ENCODE measurements at regions not wholly inside any gene's neighbourhood (a gene's known extent, or its start where the extent isn't known, plus 50 kb on each side); places are given as distances from the start of the nearest gene placed in this dataset.

DNA sequence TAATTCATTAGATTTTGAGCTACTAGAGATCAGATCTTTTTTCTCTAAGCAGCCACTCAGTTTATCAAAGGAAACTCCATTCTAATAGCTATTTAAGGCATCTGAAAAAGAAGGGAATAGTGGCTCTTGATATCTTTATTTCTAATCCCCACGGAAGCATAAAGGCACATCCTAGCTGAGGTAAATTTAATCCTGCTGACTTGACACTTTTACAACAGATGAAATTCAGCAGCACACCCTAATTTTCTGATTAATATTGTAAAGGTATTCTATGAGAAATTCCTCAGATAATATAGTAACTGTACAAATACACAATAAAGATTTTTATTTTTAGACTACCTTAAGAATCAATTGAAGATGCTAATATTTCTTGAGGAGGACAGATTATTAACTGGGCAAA lies 916.4 kb downstream of the TMTC2 start:
- H3K4me3 ChIP-seq (ENCODE audit: low read length) = no peak overlapping the region
- TF ChIP-seq EZH2phosphoT487 (IDR thresholded peaks at IDR 0.05; ENCODE audit: low read depth) (no peak), CTCF (IDR thresholded peaks at IDR 0.05; ENCODE audit: low read depth, low read length) (no peak)
- H3K36me3 ChIP-seq (replicated peaks; ENCODE audit: low read depth, low read length) = no peaks in the 10 kb centered on the region
- H3K9me3 ChIP-seq (ENCODE audit: insufficient read depth, low read length) = no peaks in the 10 kb centered on the region
- no peak overlapping the region for H3K9ac ChIP-seq (ENCODE audit: low read length)
- H4K20me1 ChIP-seq (ENCODE audit: insufficient read depth, low read length) = no peaks in the 10 kb centered on the region
- H3K27me3 ChIP-seq (ENCODE audit: low read depth, low read length) = no peaks in the 10 kb centered on the region
- H3K27ac ChIP-seq (ENCODE audit: low read length) = no peak overlapping the region
- H2AFZ ChIP-seq (ENCODE audit: low read depth, low read length) = no peak overlapping the region
- no peak overlapping the region for H3K4me2 ChIP-seq (ENCODE audit: low read length)
- H3K79me2 ChIP-seq (ENCODE audit: low read length) = no peaks in the 10 kb centered on the region
- H3K4me1 ChIP-seq (ENCODE audit: low read length) = no peaks in the 10 kb centered on the region

GRCh38 chr12:83575326-83575725 lies 888.6 kb downstream of the TMTC2 start:
- TF ChIP-seq CTCF (IDR thresholded peaks at IDR 0.05; ENCODE audit: low read depth, low read length) = no peak
- TF ChIP-seq EZH2phosphoT487 (IDR thresholded peaks at IDR 0.05; ENCODE audit: low read depth) = no peak
- no peak overlapping the region for H3K9ac ChIP-seq (ENCODE audit: low read length)

GRCh38 chr12:83574142-83574541 lies 887.4 kb downstream of the TMTC2 start:
- Histone ChIP-seq H2AFZ (ENCODE audit: low read depth, low read length) (no peak overlapping the region), H3K27ac (ENCODE audit: low read length) (no peak overlapping the region), H4K20me1 (ENCODE audit: insufficient read depth, low read length) (no peaks in the 10 kb centered on the region), H3K4me3 (ENCODE audit: low read length) (no peak overlapping the region), H3K4me1 (ENCODE audit: low read length) (no peaks in the 10 kb centered on the region), H3K27me3 (ENCODE audit: low read depth, low read length) (no peaks in the 10 kb centered on the region), H3K36me3 (replicated peaks; ENCODE audit: low read depth, low read length) (no peaks in the 10 kb centered on the region), H3K4me2 (ENCODE audit: low read length) (no peak overlapping the region), H3K9me3 (ENCODE audit: insufficient read depth, low read length) (no peaks in the 10 kb centered on the region; the same call in 1 of the 2 replicates), H3K9ac (ENCODE audit: low read length) (no peak overlapping the region), H3K79me2 (ENCODE audit: low read length) (no peaks in the 10 kb centered on the region)
- no peak for TF ChIP-seq CTCF (IDR thresholded peaks at IDR 0.05; ENCODE audit: low read depth, low read length)
- TF ChIP-seq EZH2phosphoT487 (IDR thresholded peaks at IDR 0.05; ENCODE audit: low read depth) = no peak

More at GRCh38 chr12:83575326-83575725, 888.6 kb downstream of the TMTC2 start:
- Histone ChIP-seq H3K79me2 (ENCODE audit: low read length) (no peaks in the 10 kb centered on the region), H3K4me2 (ENCODE audit: low read length) (no peak overlapping the region), H3K4me3 (ENCODE audit: low read length) (no peak overlapping the region), H3K4me1 (ENCODE audit: low read length) (no peaks in the 10 kb centered on the region), H4K20me1 (ENCODE audit: insufficient read depth, low read length) (no peaks in the 10 kb centered on the region), H2AFZ (ENCODE audit: low read depth, low read length) (no peak overlapping the region), H3K27ac (ENCODE audit: low read length) (no peak overlapping the region), H3K36me3 (replicated peaks; ENCODE audit: low read depth, low read length) (no peaks in the 10 kb centered on the region), H3K27me3 (ENCODE audit: low read depth, low read length) (no peaks in the 10 kb centered on the region), H3K9me3 (ENCODE audit: insufficient read depth, low read length) (no peaks in the 10 kb centered on the region)

GRCh38 chr12:83573671-83574070 lies 887.0 kb downstream of the TMTC2 start:
- H3K4me1 ChIP-seq (ENCODE audit: low read length) = no peaks in the 10 kb centered on the region
- no peaks in the 10 kb centered on the region for H3K79me2 ChIP-seq (ENCODE audit: low read length)
- H3K27me3 ChIP-seq (ENCODE audit: low read depth, low read length) = no peaks in the 10 kb centered on the region
- no peaks in the 10 kb centered on the region for H4K20me1 ChIP-seq (ENCODE audit: insufficient read depth, low read length)
- H3K4me2 ChIP-seq (ENCODE audit: low read length) = no peak overlapping the region
- no peaks in the 10 kb centered on the region; the same call in 1 of the 2 replicates for H3K9me3 ChIP-seq (ENCODE audit: insufficient read depth, low read length)
- no peak overlapping the region for H3K27ac ChIP-seq (ENCODE audit: low read length)
- no peak for TF ChIP-seq EZH2phosphoT487 (IDR thresholded peaks at IDR 0.05; ENCODE audit: low read depth)
- no peak for TF ChIP-seq CTCF (IDR thresholded peaks at IDR 0.05; ENCODE audit: low read depth, low read length)
- H3K9ac ChIP-seq (ENCODE audit: low read length) = no peak overlapping the region
- H3K4me3 ChIP-seq (ENCODE audit: low read length) = no peak overlapping the region
- no peak overlapping the region for H2AFZ ChIP-seq (ENCODE audit: low read depth, low read length)
- H3K36me3 ChIP-seq (replicated peaks; ENCODE audit: low read depth, low read length) = no peaks in the 10 kb centered on the region
